ENCODE measurements at regions not wholly inside any gene's neighbourhood (a gene's known extent, or its start where the extent isn't known, plus 50 kb on each side); places are given as distances from the start of the nearest gene placed in this dataset.

- TF ChIP-seq CTCF (conservative IDR thresholded peaks at IDR 0.05; ENCODE audit: low read length) (no peak), EZH2phosphoT487 (IDR thresholded peaks at IDR 0.05; ENCODE audit: borderline replicate concordance, low read depth, low read length) (no peak)
Measured at GRCh38 chr6:101268541-101268940, 125.0 kb upstream of the GRIK2 start.

Data from OCI-LY7 (cell line).